Brain microvascular endothelial cell (primary cell): ENCODE measurements at regions not wholly inside any gene's neighbourhood (a gene's known extent, or its start where the extent isn't known, plus 50 kb on each side); places are given as distances from the start of the nearest gene placed in this dataset.

Experiments
- DNase-seq: peaks from one replicate; pipeline ENCODE4 v3.0.0-alpha.2; 2020
- H3K27ac ChIP-seq: fragments of 250-450 bp; sonication (Bioruptor Pico); 2 replicates; pipeline ENCODE4 v1.5.1; 2020; ENCODE audit warnings: mild to moderate bottlenecking, moderate library complexity
- H3K27me3 ChIP-seq: fragments of 250-450 bp; sonication (Bioruptor Pico); replicated peaks from 2 replicates; pipeline ENCODE4 v1.5.1; 2020; ENCODE audit warnings: mild to moderate bottlenecking
- H3K36me3 ChIP-seq: fragments of 250-450 bp; sonication (Bioruptor Pico); replicated peaks from 2 replicates; pipeline ENCODE4 v1.5.1; 2020; ENCODE audit warnings: mild to moderate bottlenecking
- H3K4me3 ChIP-seq: 2 replicates; pipeline ENCODE4 v1.5.1; 2011; ENCODE audit warnings: low read depth, mild to moderate bottlenecking, control low read depth, low read length, moderate library complexity
- in situ Hi-C: cut with HindIII; loops from 2 replicates; pipeline ENCODE4 v1.10.0; 2017; ENCODE audit warnings: low sequenced_read_pairs, low pct_ligation_motif_present
- TF ChIP-seq, protein P1 (sequence below): IDR thresholded peaks from 2 replicates; pipeline ENCODE4 v1.5.1; 2011; ENCODE audit warnings: low read depth, mild to moderate bottlenecking, moderate library complexity, low read length, control low read depth, inconsistent platforms; ENCODE audit errors: missing control alignments

DNA sequence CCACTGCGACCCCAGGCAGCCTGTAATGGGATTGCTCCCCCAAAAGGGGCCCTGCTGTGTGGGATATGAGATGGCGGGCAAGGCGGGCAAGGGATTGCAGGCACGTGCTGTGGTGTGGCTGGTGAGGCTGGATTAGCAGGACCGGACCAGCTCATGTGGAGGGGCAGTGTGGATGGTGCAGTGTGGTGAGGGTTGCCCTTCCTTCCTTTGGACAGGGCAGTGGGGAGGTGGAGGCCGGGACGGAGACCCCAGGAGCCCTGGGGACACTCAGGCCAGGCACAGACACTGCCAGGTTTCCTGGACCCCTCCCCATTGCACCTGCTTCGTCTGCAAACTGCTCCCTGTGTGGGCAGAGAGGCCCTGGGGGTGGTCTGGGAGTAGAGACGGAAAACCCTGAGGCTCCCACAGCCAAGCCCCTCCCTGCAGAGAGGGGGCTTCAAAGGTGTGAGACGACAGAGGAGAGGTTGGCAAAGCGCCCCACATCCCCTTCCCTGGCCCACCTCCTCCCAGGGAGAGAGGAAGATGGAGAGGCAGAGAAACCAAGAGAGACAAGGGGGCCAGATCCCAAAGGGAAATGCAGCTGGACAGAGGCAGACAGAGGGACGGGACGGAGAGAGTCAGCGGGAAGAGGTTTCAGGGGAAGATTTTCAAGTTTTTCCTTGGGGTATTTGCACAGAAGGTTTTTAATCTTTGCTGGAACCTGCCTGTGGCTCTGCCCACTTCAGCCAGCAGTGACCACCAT lies 89.2 kb downstream of the MICALL2 start:
- Histone ChIP-seq H3K36me3 (no peaks in the 10 kb centered on the region), H3K27me3 (peaks cover 28% of the 10 kb centered on the region), H3K4me3 (no peak overlapping the region), H3K27ac (no peak overlapping the region)
- in situ Hi-C loops: no loop called here
- DNase-seq: no peak
- TF ChIP-seq, protein P1, sequence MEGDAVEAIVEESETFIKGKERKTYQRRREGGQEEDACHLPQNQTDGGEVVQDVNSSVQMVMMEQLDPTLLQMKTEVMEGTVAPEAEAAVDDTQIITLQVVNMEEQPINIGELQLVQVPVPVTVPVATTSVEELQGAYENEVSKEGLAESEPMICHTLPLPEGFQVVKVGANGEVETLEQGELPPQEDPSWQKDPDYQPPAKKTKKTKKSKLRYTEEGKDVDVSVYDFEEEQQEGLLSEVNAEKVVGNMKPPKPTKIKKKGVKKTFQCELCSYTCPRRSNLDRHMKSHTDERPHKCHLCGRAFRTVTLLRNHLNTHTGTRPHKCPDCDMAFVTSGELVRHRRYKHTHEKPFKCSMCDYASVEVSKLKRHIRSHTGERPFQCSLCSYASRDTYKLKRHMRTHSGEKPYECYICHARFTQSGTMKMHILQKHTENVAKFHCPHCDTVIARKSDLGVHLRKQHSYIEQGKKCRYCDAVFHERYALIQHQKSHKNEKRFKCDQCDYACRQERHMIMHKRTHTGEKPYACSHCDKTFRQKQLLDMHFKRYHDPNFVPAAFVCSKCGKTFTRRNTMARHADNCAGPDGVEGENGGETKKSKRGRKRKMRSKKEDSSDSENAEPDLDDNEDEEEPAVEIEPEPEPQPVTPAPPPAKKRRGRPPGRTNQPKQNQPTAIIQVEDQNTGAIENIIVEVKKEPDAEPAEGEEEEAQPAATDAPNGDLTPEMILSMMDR: no peak

DNA sequence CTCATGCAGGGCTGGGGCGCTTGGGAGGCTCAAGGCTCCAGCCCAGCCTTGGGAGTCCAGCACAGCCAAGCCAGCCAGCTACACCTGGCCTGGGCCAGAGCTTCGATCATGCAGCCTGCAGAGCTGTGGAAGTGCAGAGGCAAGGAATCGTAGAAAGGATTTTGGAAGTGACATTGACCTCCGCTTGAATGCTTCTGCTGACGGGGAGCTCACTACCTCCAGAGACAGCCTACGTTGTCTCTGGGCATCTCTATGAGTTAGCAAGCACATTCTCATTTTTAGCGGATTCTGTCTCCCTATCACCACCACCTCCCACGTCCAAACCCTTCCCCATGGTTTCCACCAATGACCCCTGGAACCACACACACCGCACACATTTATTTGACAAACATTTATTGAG lies 88.5 kb downstream of the MICALL2 start:
- peaks cover 28% of the 10 kb centered on the region for H3K27me3 ChIP-seq
- H3K27ac ChIP-seq: no peak overlapping the region
- H3K4me3 ChIP-seq: no peak overlapping the region
- no peaks in the 10 kb centered on the region for H3K36me3 ChIP-seq
- TF ChIP-seq, protein P1: no peak
- in situ Hi-C loops: no loop called here
- DNase-seq: no peak

DNA sequence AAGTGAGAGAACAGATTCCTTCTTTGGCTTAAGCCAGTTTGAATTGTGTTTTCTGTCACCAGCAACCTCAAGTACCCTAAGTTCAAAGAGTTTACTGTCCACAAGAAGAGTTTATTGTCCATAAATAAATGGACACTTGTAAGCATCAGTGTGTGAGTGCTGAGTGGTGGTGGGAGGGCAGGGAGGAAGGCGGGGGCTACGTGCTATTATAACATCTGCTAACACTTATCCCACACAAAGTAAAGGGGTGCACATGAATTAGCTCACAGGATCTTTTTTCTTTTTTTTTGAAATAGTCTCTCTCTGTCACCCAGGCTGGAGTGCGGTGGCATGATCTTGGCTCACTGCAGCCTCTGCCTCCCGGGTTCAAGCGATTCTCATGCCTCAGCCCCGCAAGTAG lies 87.2 kb downstream of the MICALL2 start:
- H3K4me3 ChIP-seq: no peak overlapping the region
- no peak overlapping the region for H3K27ac ChIP-seq
- H3K27me3 ChIP-seq: peaks cover 23% of the 10 kb centered on the region
- in situ Hi-C loops: no loop called here
- DNase-seq: no peak
- no peaks in the 10 kb centered on the region for H3K36me3 ChIP-seq
- TF ChIP-seq, protein P1: no peak

DNA sequence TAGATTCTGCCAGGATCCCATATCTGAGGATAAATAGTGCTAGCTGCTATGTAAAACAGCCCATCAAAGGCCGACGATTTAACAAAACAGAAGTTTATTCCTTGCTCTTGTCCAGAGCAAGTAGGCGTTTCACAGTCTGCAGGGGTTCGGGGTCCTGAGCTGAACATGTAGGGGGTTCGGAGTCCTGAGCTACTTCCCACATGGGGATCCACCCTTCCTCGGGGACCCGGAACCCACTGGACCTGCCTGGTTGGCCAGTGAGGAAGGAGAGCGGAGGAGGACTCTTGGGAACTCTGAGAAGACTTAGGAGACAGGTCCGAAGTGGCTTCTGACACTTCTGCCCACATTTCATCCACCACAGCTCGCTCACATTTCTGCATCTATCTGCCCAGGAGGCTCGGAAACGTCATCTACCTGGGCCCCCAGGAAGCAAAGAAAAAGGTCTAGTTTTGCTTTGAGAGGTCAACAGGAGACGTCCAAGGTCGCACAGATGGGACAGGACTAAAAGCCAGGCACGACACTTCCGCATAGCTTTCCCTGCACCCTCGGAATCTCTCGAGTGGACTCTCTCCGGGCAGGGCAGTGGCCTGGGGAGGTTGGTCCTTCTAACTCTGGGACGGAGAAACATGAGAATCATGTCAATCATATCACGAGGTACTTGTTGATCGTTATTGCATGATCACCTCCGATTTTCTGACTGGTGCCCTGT lies 86.4 kb downstream of the MICALL2 start:
- H3K27me3 ChIP-seq: peaks cover 21% of the 10 kb centered on the region
- TF ChIP-seq, protein P1: no peak
- no peaks in the 10 kb centered on the region for H3K36me3 ChIP-seq
- no peak for DNase-seq
- in situ Hi-C loops: no loop called here
- H3K4me3 ChIP-seq: no peak overlapping the region
- no peak overlapping the region for H3K27ac ChIP-seq

DNA sequence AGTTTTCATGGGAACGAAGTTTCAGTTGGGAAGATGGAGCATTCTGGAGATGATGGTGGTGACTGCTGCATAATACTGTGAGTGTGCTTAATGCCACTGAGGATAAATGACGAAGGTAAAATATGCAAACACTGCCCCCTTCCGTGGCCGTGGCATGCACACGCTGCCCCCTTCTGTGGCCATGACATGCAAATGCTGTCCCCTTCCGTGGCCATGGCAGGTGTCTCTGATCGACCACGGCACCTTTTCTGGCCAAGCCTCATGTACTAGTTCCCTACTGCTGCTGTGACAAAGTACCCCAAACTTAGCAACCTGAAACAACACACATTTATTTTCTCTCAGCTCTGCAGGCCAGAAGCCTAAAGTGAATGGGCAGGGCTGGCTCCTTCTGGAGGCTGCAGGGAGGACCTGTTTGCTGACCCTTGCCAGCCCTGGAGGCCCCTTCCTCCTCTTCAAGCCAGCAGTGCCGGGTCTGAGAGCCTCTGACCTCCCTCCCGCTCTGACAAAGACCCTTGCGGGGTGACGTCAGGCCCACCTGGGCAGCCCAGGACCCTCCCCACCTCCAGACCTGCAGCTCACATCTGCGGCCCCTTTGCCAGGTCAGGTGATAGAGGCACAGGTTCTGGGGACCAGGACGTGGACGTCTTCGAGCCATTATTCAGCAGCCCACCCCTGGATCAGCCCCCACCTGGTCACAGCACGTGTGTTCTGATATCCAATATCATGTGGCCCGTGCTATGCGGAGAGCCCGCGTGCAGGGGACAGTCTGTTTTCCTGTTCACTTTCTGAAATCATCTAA lies 82.0 kb downstream of the MICALL2 start:
- no peak for DNase-seq
- Histone ChIP-seq H3K4me3 (no peak overlapping the region), H3K27me3 (no peaks in the 10 kb centered on the region), H3K27ac (no peak overlapping the region), H3K36me3 (no peaks in the 10 kb centered on the region)
- TF ChIP-seq, protein P1: no peak
- in situ Hi-C loops: no loop called here
